Common myeloid progenitor, CD34-positive (primary cell): ENCODE measurements at regions not wholly inside any gene's neighbourhood (a gene's known extent, or its start where the extent isn't known, plus 50 kb on each side); places are given as distances from the start of the nearest gene placed in this dataset.

Experiments used
- CTCF ChIA-PET: fragments of 350-600 bp; sonication (Branson Sonifier 250); formaldehyde crosslinking; loops from one replicate; lab custom pipeline; 2021; ENCODE audit warnings: antibody characterized with exemption; lab: Charles Lee
- POLR2A ChIA-PET: fragments of 350-600 bp; sonication (Branson Sonifier 250); formaldehyde crosslinking; loops from one replicate; lab custom pipeline; 2021; ENCODE audit warnings: antibody characterized with exemption; lab: Charles Lee
- DNase-seq, 3 donors: peaks; one replicate each; pipeline versions ENCODE4 v3.0.0 to v3.0.0-alpha.2; 2013
- H3K27ac ChIP-seq, 2 experiments: 1 replicate in 1 of 2; 2 replicates in 1 of 2; pipeline ENCODE4 v1.7.0; 2013; ENCODE audit warnings: inconsistent platforms in 2 of 2, low read length in 2 of 2, mild to moderate bottlenecking in 2 of 2, low read depth in 1 of 2, moderate library complexity in 1 of 2; ENCODE audit not compliant: severe bottlenecking in 2 of 2, insufficient read depth in 1 of 2, poor library complexity in 1 of 2
- H3K27me3 ChIP-seq, 5 experiments: replicated peaks in 2 of 5; 1 replicate in 3 of 5; 2 replicates in 2 of 5; pipeline versions ENCODE4 v1.6.1 to v1.7.0; 2013; ENCODE audit warnings: low read length in 4 of 5, mild to moderate bottlenecking in 2 of 5, moderate library complexity in 2 of 5, inconsistent platforms in 1 of 5; ENCODE audit not compliant: insufficient read depth in 5 of 5, control insufficient read depth in 4 of 5
- H3K36me3 ChIP-seq, 4 experiments: 1 replicate in 2 of 4; 2 replicates in 2 of 4; pipeline versions ENCODE4 v1.6.1 to v1.7.0; 2013; ENCODE audit warnings: low read length in 3 of 4, control low read depth in 1 of 4, mild to moderate bottlenecking in 1 of 4; ENCODE audit not compliant: control insufficient read depth in 4 of 4, insufficient read depth in 4 of 4
- H3K4me1 ChIP-seq, 4 experiments: 1 replicate in 3 of 4; 2 replicates in 1 of 4; pipeline versions ENCODE4 v1.6.1 to v1.7.1; 2013; ENCODE audit warnings: low read length in 3 of 4, mild to moderate bottlenecking in 3 of 4, control low read depth in 1 of 4, inconsistent platforms in 1 of 4, moderate library complexity in 1 of 4; ENCODE audit not compliant: control insufficient read depth in 4 of 4, insufficient read depth in 4 of 4; ENCODE audit errors: control extremely low read depth in 1 of 4
- H3K4me3 ChIP-seq, 7 experiments: 1 replicate in 4 of 7; 2 replicates in 3 of 7; pipeline versions ENCODE4 v1.5.1 to v1.7.0; 2013; ENCODE audit warnings: mild to moderate bottlenecking in 7 of 7, low read length in 6 of 7, moderate library complexity in 6 of 7, inconsistent platforms in 2 of 7, low read depth in 2 of 7, control low read depth in 1 of 7; ENCODE audit not compliant: insufficient read depth in 4 of 7, control insufficient read depth in 1 of 7; ENCODE audit errors: extremely low read depth in 1 of 7
- H3K9me3 ChIP-seq, 5 experiments: 1 replicate in 4 of 5; 2 replicates in 1 of 5; pipeline versions ENCODE4 v1.6.1 to v1.7.1; 2013; ENCODE audit warnings: low read length in 4 of 5, mild to moderate bottlenecking in 2 of 5, inconsistent platforms in 1 of 5, low read depth in 1 of 5, moderate library complexity in 1 of 5; ENCODE audit not compliant: control insufficient read depth in 4 of 5, insufficient read depth in 2 of 5; ENCODE audit errors: control extremely low read depth in 1 of 5
- WGBS: methylation state at CpG from one replicate; pipeline ENCODE4 v1.1.5; 2013; ENCODE audit not compliant: insufficient coverage; 5-methylcytosine and 5-hydroxymethylcytosine counted together

DNA sequence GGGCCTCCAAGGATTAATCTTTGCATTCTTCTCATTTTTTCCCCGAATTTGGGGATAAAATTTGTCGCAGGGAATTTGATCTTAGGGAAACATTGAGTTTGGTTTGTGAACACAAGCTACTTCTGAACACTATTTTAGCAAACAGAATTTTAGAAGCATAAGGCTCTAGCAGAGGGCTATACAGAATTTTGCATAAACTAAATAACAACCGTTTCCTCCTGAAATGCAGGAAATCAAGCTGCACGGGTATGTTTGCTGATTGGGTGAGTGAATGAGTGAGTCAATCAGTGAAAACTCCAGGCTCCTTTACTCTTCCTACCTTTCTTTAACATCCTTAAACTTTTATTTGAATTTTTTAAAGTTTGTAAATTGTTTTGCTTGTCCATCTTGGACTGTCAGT is 81.3 kb upstream of the GNAO1 start:
- POLR2A ChIA-PET: no interaction called here

GRCh38 chr16:56109205-56109604 is 82.1 kb upstream of the GNAO1 start:
- Histone ChIP-seq H3K27me3 (no peaks in the 10 kb centered on the region), H3K4me1 (peaks cover 0 to 3% (median 1%) of the 10 kb centered on the region in 4 experiments), H3K9me3 (no peaks in the 10 kb centered on the region), H3K4me3 (no peak overlapping the region), H3K27ac (no peak overlapping the region), H3K36me3 (no peaks in the 10 kb centered on the region)
- no CpG with 5 or more reads among the region's 1 CpG for WGBS
- ChIA-PET CTCF (no interaction called here), POLR2A (no interaction called here)
- no peak for DNase-seq

More for the DNA sequence above, 81.3 kb upstream of the GNAO1 start:
- no peaks in the 10 kb centered on the region for H3K36me3 ChIP-seq
- no peak overlapping the region for H3K27ac ChIP-seq
- DNase-seq: no peak
- H3K4me3 ChIP-seq: no peak overlapping the region
- WGBS: no CpG with 5 or more reads among the region's 4 CpGs
- no peaks in the 10 kb centered on the region for H3K27me3 ChIP-seq
- CTCF ChIA-PET: no interaction called here
- no peaks in the 10 kb centered on the region for H3K9me3 ChIP-seq
- peaks cover 0 to 3% (median 1%) of the 10 kb centered on the region in 4 experiments for H3K4me1 ChIP-seq

- no peaks in the 10 kb centered on the region for H3K36me3 ChIP-seq
- H3K4me1 ChIP-seq: peaks cover 0 to 3% (median 1%) of the 10 kb centered on the region in 4 experiments
- H3K9me3 ChIP-seq: no peaks in the 10 kb centered on the region
- POLR2A ChIA-PET: no interaction called here
- CTCF ChIA-PET: no interaction called here
- DNase-seq: no peak
- no peak overlapping the region for H3K27ac ChIP-seq
- H3K4me3 ChIP-seq: no peak overlapping the region
- H3K27me3 ChIP-seq: no peaks in the 10 kb centered on the region
- WGBS: 88% methylated on average over 2 of the region's 4 CpGs
Observed at GRCh38 chr16:56108724-56109123, 82.6 kb upstream of the GNAO1 start.

DNA sequence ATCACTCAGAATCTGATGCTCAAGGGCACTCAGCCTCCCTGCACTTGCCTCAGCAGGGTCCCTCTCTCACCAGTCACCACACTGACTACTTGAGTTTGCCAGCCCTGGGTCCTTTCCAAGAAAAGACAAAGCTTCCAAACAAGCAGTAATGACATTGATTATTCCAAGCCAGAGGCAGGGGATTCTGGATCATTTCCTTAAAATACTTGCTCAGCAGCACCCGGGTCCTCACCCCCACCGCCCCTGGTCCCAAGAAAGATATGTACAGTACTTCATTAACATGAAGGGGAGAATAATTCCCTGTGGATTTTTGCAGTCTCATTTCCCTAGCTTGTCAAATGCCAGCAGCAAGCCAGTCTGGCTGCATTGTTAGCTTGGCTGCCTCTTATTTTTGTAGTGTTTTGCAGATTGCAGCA is 83.2 kb upstream of the GNAO1 start:
- CTCF ChIA-PET: interaction anchor here (0.9 to 1.6 kb wide), 2 partner anchors 10 to 53 kb away, joined by 3 read pairs; no protein-coding TSS in a partner anchor
- H3K4me3 ChIP-seq: no peak overlapping the region
- WGBS: 86% methylated on average over 2 of the region's 2 CpGs

GRCh38 chr16:56106527-56106926 is 84.8 kb upstream of the GNAO1 start:
- H3K36me3 ChIP-seq: no peaks in the 10 kb centered on the region
- ChIA-PET CTCF (no interaction called here), POLR2A (no interaction called here)
- 98% methylated on average over 6 of the region's 6 CpGs for WGBS
- DNase-seq: no peak
- H3K4me3 ChIP-seq: no peak overlapping the region
- H3K27ac ChIP-seq: no peak overlapping the region
- no peaks in the 10 kb centered on the region for H3K27me3 ChIP-seq
- no peaks in the 10 kb centered on the region for H3K9me3 ChIP-seq
- no peaks in the 10 kb centered on the region for H3K4me1 ChIP-seq

More for the DNA sequence above, 83.2 kb upstream of the GNAO1 start:
- no peaks in the 10 kb centered on the region for H3K9me3 ChIP-seq
- no peaks in the 10 kb centered on the region for H3K27me3 ChIP-seq
- no peaks in the 10 kb centered on the region for H3K4me1 ChIP-seq
- no peak for DNase-seq
- no peaks in the 10 kb centered on the region for H3K36me3 ChIP-seq
- POLR2A ChIA-PET: no interaction called here
- no peak overlapping the region for H3K27ac ChIP-seq

- Histone ChIP-seq H3K4me3 (no peak overlapping the region), H3K9me3 (no peaks in the 10 kb centered on the region), H3K27me3 (no peaks in the 10 kb centered on the region), H3K4me1 (no peaks in the 10 kb centered on the region), H3K36me3 (no peaks in the 10 kb centered on the region), H3K27ac (no peak overlapping the region)
- 100% methylated on average over 1 of the region's 3 CpGs for WGBS
- ChIA-PET CTCF (no interaction called here), POLR2A (no interaction called here)
- no peak for DNase-seq
Observed at GRCh38 chr16:56102906-56103305, 88.4 kb upstream of the GNAO1 start.

GRCh38 chr16:56102183-56102686 is 89.1 kb upstream of the GNAO1 start:
- no peak overlapping the region for H3K4me3 ChIP-seq
- H3K4me1 ChIP-seq: no peaks in the 10 kb centered on the region
- POLR2A ChIA-PET: no interaction called here
- H3K27ac ChIP-seq: no peak overlapping the region
- no peaks in the 10 kb centered on the region for H3K36me3 ChIP-seq
- no peak for DNase-seq
- WGBS: 86% methylated on average over 12 of the region's 13 CpGs
- CTCF ChIA-PET: no interaction called here
- no peaks in the 10 kb centered on the region for H3K9me3 ChIP-seq
- H3K27me3 ChIP-seq: peaks cover 0 to 2% (median 0%) of the 10 kb centered on the region in 5 experiments
